Sciatic nerve (tissue), 2 donors: ENCODE measurements at regions not wholly inside any gene's neighbourhood (a gene's known extent, or its start where the extent isn't known, plus 50 kb on each side); places are given as distances from the start of the nearest gene placed in this dataset.

Source experiments
- ATAC-seq: fragments of 200-7000 bp; cut with Tn5 transposase; one replicate; pipeline ENCODE4 v1.9.1; 2020; ENCODE audit warnings: mild to moderate bottlenecking, moderate library complexity
- DNase-seq: peaks from one replicate; pipeline ENCODE4 v3.0.0-alpha.2; 2020; ENCODE audit warnings: low spot score
- intact Hi-C: fragments of 100-400 bp; cut with DNase I; formaldehyde crosslinking; loops from one replicate; pipeline ENCODE4 v1.14.2; 2022
- donor health status: DM: no; HTN: no; CAD: no.
- donor health status: DM: no; HTN: no; CAD: no.

- intact Hi-C loops = no loop called here
- ATAC-seq = no peak
Observed at GRCh38 chr10:129293991-129294700, 172.9 kb upstream of the MGMT start.

GRCh38 chr10:129294944-129295343, 172.1 kb upstream of the MGMT start:
- DNase-seq = no peak
- ATAC-seq = no peak
- intact Hi-C loops = no loop called here

More at GRCh38 chr10:129293991-129294700, 172.9 kb upstream of the MGMT start:
- DNase-seq = no peak

DNA sequence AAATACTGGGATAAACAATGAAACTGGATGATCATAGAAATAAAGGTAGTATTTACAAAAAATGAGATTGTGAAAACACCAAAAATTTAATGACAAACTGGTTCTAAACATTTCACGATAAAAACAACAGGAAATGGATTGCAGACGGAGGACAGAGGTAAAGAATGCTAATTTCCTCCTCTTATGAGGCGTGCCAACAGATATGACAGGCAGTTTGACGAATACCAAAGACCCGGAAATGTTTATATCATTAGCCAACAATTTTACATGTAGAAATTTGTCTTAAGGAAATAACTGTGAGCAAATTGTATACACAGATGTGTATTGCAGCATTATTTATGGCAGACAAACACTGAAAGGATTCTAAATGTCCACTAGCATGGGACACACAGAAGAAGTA, 162.0 kb upstream of the MGMT start:
- intact Hi-C loops = no loop called here
- DNase-seq = no peak
- ATAC-seq = no peak

GRCh38 chr10:129307141-129307540, 159.9 kb upstream of the MGMT start:
- no peak for ATAC-seq
- no peak for DNase-seq

DNA sequence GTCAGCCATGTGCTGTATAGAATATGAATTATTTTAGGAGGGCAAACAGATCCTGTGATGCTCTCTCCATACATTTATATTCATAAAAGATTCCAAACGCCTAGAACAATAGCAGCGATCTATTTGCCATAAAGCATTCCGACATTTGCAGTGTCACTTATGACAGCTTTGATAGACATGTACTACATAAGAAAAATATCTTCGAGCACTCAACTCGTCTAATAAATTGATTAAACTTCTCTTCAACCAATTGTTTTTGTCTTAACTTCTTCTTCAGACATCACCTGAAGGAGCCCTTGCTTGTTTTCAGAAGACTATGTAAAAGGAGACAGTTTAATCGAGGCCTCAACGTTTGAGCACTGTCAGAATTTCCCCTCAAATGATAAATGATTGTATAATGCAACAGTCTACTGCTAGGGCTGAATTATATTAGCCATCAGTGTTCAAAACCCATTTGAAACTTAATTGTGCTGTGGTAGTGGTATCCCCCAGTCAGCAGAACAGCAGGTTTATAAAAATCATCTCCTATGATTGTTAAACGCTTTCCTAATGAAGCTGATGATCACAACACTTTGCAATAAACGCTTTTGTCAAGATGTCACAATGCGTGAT, 158.0 kb upstream of the MGMT start:
- intact Hi-C loops = no loop called here
- DNase-seq (no peak), ATAC-seq (no peak)

More at GRCh38 chr10:129307141-129307540, 159.9 kb upstream of the MGMT start:
- intact Hi-C loops = no loop called here

GRCh38 chr10:129309565-129309964, 157.5 kb upstream of the MGMT start:
- DNase-seq = no peak
- no peak for ATAC-seq
- intact Hi-C loops = no loop called here

GRCh38 chr10:129310881-129311280, 156.2 kb upstream of the MGMT start:
- ATAC-seq = no peak
- intact Hi-C loops = no loop called here

DNA sequence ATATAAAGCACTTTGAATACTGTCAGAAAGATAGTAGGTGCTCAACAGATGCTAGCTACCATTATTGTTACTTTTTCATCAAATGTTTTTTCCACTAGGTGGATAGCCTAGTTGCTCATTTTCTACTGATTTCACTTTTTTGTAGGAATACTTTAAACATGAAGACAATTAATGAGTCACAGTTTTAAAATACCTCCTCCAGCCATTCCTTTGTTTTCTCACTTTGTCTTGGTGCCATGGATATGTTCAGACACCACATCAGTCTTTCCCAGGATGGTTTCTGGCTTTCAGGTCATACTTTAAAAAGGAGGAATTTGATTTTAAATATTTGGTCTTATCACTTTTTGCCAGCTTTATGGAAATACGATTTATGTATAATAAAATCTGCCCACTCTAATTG, 147.1 kb upstream of the MGMT start:
- intact Hi-C loops = no loop called here
- DNase-seq (no peak), ATAC-seq (no peak)

More at GRCh38 chr10:129310881-129311280, 156.2 kb upstream of the MGMT start:
- no peak for DNase-seq

DNA sequence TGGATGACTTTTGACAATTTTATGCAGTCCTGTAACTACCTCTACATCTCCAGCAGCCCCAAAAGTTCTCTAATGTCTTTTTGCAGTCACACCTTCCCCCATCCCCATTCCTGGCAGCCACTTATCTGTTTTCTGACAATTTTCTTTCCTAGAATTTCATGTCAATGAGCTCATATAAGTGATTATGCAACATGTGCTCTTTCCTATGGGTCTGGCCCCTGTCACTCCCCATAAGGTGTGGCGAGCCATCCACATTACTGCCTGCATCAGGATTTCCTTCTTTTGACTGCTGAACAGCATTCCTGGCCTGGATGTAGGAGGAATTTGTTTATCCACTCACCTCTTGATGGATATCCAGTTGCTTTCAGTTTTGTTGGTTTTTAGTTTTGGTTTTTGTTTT, 146.7 kb upstream of the MGMT start:
- ATAC-seq (no peak), DNase-seq (no peak)
- intact Hi-C loops = no loop called here

DNA sequence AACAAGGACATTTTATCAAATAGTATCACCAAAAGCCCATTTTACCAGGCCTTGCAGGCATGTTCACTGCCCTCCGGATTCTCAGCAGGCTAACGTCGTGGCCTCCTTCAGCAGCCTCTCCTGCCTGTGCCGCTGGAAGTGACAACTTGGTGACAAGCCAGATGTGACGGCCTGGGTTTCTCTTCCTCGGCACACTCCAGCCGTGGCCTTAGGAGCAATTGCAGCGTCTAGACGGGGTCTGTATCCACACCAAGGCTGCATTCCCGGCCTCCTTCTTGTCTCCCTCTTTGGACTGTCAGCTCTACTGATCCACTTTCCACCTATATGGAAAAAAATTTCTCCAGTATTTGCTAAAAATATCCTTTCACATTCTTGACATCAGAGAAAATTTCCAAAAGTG, 145.3 kb upstream of the MGMT start:
- DNase-seq (no peak), ATAC-seq (no peak)
- intact Hi-C loops = no loop called here

GRCh38 chr10:129322933-129323820, 143.9 kb upstream of the MGMT start:
- intact Hi-C loops = no loop called here
- DNase-seq (no peak), ATAC-seq (no peak)

DNA sequence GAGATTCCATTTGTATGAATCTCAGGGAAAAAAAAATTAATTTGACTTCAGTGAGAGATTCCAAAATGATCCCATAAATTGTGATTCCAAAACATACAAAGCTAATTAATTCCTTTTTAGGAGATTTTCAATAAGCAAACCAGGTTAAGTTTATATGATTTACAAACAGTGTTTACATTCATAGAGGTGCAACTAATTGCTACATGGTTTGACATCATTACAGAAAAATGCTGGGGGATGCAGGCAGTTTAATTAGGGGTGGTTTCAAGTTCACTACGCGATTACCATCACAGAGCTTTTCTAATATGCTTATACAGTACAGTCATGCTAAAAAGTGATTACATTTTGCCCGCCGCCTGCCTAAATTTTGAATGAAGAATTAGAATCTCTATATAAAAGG, 143.2 kb upstream of the MGMT start:
- intact Hi-C loops = no loop called here
- ATAC-seq = no peak
- no peak for DNase-seq

GRCh38 chr10:129325893-129326292, 141.1 kb upstream of the MGMT start:
- DNase-seq (no peak), ATAC-seq (no peak)
- intact Hi-C loops = no loop called here

GRCh38 chr10:129328546-129328945, 138.5 kb upstream of the MGMT start:
- intact Hi-C loops = no loop called here
- no peak for DNase-seq
- no peak for ATAC-seq

- DNase-seq (no peak), ATAC-seq (peak; percentile 63)
- intact Hi-C loops = no loop called here
Observed at GRCh38 chr10:129329385-129330055, 137.5 kb upstream of the MGMT start.

DNA sequence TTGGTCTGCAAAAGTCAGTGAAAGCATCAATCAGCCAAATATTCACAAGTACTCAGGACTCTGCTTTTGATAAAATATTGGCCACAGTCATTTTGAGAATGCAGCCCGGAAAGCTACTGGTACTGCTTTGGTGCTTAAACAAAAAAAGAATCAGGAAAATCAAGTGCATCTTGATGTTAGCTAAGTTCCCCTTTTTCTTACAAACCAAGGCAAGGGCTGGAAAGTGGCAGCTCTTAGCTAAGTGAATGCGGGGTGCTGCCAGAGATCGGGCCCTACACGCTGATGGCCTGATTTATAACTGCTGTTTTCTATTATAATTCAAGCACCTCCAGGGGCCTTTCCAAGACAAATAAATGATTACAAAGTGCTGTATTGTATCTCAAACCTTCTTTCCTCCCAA, 136.8 kb upstream of the MGMT start:
- no peak for ATAC-seq
- DNase-seq = no peak
- intact Hi-C loops = no loop called here

GRCh38 chr10:129331207-129331838, 135.7 kb upstream of the MGMT start:
- no peak for DNase-seq
- intact Hi-C loops = no loop called here
- ATAC-seq = no peak

- ATAC-seq (no peak), DNase-seq (no peak)
- intact Hi-C loops = no loop called here
Observed at GRCh38 chr10:129331839-129332220, 135.2 kb upstream of the MGMT start.

- DNase-seq (no peak), ATAC-seq (no peak)
- intact Hi-C loops = no loop called here
Observed at GRCh38 chr10:129332476-129332875, 134.6 kb upstream of the MGMT start.
